Small intestine (tissue), 7 donors: ENCODE measurements at regions not wholly inside any gene's neighbourhood (a gene's known extent, or its start where the extent isn't known, plus 50 kb on each side); places are given as distances from the start of the nearest gene placed in this dataset.
"Not testable (repeated sequence)": the region's sequence is repeated elsewhere in the genome, so short reads cannot be mapped to it uniquely, and the experiment has no call there.

ENCODE experiments used
- DNase-seq, 2 donors: peaks; one replicate each; pipeline versions ENCODE4 v3.0.0 to v3.0.0-alpha.2; 2013
- FAIRE-seq: peaks from 2 replicates; lab custom pipeline; 2012; peaks lifted over from hg19 to GRCh38; lab: Jason Lieb, UNC
- H3K27ac ChIP-seq, 3 donors: one replicate each; pipeline ENCODE4 v1.5.1; 2013; ENCODE audit warnings: low read length in 2 of 3, mild to moderate bottlenecking in 2 of 3, control low read depth in 1 of 3, inconsistent platforms in 1 of 3, low read depth in 1 of 3, moderate library complexity in 1 of 3
- H3K27me3 ChIP-seq, 3 donors: one replicate each; pipeline ENCODE4 v1.6.1; 2013; ENCODE audit warnings: low read length in 3 of 3, inconsistent platforms in 1 of 3; ENCODE audit not compliant: control insufficient read depth in 3 of 3, insufficient read depth in 3 of 3
- H3K36me3 ChIP-seq, 3 donors: one replicate each; pipeline ENCODE4 v1.6.1; 2013; ENCODE audit warnings: low read length in 3 of 3, inconsistent platforms in 1 of 3, low read depth in 1 of 3, mild to moderate bottlenecking in 1 of 3, moderate library complexity in 1 of 3; ENCODE audit not compliant: control insufficient read depth in 3 of 3, insufficient read depth in 2 of 3
- H3K4me1 ChIP-seq, 3 donors: one replicate each; pipeline ENCODE4 v1.6.1; 2013; ENCODE audit warnings: low read length in 2 of 3, inconsistent platforms in 1 of 3, low read depth in 1 of 3, mild to moderate bottlenecking in 1 of 3, moderate library complexity in 1 of 3; ENCODE audit not compliant: control insufficient read depth in 3 of 3, insufficient read depth in 2 of 3
- H3K4me3 ChIP-seq, 3 donors: one replicate each; pipeline ENCODE4 v1.5.1; 2013; ENCODE audit warnings: low read length in 3 of 3, control low read depth in 1 of 3, inconsistent platforms in 1 of 3, low read depth in 1 of 3, mild to moderate bottlenecking in 1 of 3, moderate library complexity in 1 of 3
- H3K9me3 ChIP-seq, 2 donors: one replicate each; pipeline ENCODE4 v1.6.1; 2013; ENCODE audit warnings: low read depth in 1 of 2, low read length in 1 of 2; ENCODE audit not compliant: control insufficient read depth in 2 of 2, insufficient read depth in 1 of 2
- WGBS, 3 donors: extraction: QIAGEN DNeasy Blood & Tissue Kit; methylation state at CpG; one replicate each; pipeline ENCODE4 v1.1.7; 2013; 5-methylcytosine and 5-hydroxymethylcytosine counted together
- donor health status: healthy with polysubstance abuse.
- donor health status: control.
- donor health status: control.
- donor health status: Bipolar disorder and iron deficiency.
- donor health status: healthy.

DNA sequence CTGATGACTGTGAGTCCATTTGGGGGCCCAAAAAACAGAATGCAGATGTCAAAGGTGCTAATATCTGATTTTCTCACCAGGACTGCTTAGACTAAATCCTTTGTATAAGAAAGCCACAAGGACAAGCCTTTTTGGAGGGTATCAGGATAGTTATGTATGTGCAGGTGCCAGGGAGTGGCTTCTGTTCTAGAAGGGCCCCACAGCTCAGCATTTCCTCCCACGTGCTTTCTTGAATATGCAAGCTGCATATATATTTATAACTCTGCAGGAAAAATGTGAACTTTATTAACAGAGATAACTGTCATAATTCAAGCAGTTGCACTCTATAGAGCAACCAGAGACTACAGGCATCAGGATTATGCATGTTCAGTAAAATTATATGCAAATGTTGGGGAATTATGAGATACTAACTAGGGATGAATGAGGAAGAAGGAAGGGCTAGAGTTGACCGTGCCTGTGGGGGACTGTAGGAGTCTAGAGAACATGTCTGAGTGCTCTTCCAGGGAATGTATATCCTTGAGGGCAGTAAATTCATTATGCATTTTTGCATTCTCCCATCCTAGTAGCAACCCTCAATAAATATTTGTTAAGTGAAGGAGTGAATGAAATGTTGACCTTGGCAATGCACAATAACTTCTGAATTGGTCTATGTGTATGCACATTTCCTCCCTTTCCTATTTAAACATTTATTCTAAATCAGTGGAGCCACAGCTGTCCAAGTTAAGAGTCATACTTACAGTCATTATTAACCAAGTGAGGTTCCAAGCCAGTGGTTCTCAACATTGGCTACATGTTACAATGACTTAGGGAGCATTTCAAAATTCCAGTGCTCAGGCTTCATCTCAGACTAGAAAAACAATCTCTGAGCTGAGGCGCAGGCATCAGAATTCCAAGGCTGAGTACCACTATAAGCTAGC lies 94.8 kb upstream of the ANKRD28 start:
- DNase-seq (no peak), FAIRE-seq (no peak)
- no peak overlapping the region for H3K4me3 ChIP-seq
- 55 to 71% (median 65%) methylated on average over 3 of the region's 3 CpGs for WGBS, 3 donors
- H3K4me1 ChIP-seq, result no peaks in the 10 kb centered on the region
- no peak overlapping the region for H3K27ac ChIP-seq
- H3K9me3 ChIP-seq, result peaks cover 0 to 4% of the 10 kb centered on the region in 2 donors
- H3K36me3 ChIP-seq, result no peaks in the 10 kb centered on the region
- no peaks in the 10 kb centered on the region for H3K27me3 ChIP-seq

DNA sequence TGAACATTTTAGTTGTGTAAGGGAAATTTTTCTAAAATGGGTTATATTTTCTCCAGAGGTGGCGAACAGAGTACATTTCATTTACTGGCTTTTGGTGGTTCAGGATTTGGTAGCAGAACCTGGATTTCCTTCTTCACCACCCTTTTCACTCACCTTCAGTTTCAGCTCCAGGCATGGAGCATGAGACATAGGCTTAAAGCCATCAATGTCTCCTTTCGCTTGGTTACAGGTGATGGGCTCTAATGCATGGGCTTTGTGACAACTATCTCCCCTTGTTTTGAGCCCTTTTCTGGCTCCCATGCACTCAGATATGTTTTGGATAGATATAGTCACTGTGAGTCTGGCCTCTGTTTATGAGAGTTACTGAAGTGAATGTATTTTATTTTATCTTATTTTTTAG lies 96.6 kb upstream of the ANKRD28 start:
- Histone ChIP-seq H3K9me3 (peaks cover 0 to 4% of the 10 kb centered on the region in 2 donors), H3K27ac (no peak overlapping the region), H3K4me3 (no peak overlapping the region), H3K27me3 (no peaks in the 10 kb centered on the region), H3K4me1 (no peaks in the 10 kb centered on the region), H3K36me3 (no peaks in the 10 kb centered on the region)
- DNase-seq (no peak), FAIRE-seq (no peak)
- WGBS, 3 donors, result 84 to 100% (median 93%) methylated on average over 2 of the region's 2 CpGs

DNA sequence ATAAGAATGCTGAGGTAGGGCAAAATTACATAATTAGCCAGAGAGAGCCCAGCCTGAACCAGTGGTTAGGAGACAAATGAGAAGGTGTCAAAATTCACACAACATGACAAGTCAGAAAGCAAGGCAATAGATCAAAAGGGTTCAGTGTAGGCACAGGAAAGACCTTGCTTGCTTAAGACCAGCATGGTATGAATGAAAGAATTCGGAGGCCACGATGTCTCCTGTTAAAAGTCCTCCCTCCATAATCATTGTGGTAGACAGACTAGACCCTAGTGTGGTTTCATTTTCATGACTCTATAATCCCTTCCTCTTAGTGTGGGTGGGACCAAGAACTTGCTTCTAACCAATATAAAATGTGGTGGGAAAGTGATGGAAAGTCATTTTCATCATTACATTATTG lies 98.7 kb upstream of the ANKRD28 start:
- WGBS, 3 donors, result 74 to 91% (median 80%) methylated on average over 2 of the region's 2 CpGs
- DNase-seq (no peak), FAIRE-seq (no peak)
- no peaks in the 10 kb centered on the region for H3K4me1 ChIP-seq
- H3K4me3 ChIP-seq, result no peak overlapping the region
- H3K27me3 ChIP-seq, result no peaks in the 10 kb centered on the region
- H3K9me3 ChIP-seq, result peaks cover 0 to 4% of the 10 kb centered on the region in 2 donors
- no peak overlapping the region for H3K27ac ChIP-seq
- H3K36me3 ChIP-seq, result no peaks in the 10 kb centered on the region

DNA sequence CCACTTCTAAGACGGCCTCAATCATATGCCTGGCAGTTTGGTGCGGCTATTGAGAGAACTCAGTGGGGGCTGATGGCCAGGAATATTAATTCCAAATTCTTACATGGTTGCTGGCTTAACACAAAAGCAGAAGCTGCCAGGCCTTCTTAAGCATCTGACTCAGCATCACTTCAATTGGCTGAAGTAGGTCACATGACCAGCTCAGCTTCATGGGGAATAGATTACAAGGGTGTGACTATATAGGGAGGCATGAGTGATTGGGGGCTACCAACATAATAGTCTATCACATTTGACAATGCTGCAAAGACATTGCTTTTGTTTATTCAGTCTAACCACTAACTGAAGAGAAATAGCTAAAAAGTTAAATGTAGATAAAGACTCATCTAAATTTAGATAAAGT lies 101.6 kb upstream of the ANKRD28 start:
- Histone ChIP-seq H3K36me3 (no peaks in the 10 kb centered on the region), H3K4me3 (no peak overlapping the region), H3K27ac (no peak overlapping the region), H3K4me1 (no peaks in the 10 kb centered on the region), H3K27me3 (no peaks in the 10 kb centered on the region), H3K9me3 (peaks cover 0 to 4% of the 10 kb centered on the region in 2 donors)
- FAIRE-seq (no peak), DNase-seq (no peak)
- WGBS, 3 donors, result 87 to 97% (median 89%) methylated on average over 2 of the region's 2 CpGs

DNA sequence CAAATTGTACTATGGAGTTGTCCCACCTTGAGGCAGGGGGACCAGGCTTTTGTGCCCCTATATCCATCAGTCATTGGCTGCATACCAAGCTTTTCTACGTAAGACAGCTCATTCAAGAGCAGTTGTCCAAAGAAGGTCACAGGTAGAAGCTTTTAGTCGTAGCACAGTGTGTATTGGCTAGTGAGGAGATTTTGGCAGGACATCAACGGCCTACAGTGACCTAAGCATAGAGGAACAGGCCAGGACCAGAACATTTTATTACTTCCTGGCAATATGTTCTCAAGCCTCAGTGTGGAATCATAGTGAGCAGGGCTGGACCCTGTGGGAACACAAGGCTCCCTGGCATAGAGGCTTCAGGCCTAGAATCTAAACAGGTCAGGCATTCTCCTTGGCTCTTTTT lies 105.4 kb upstream of the ANKRD28 start:
- Histone ChIP-seq H3K9me3 (no peaks in the 10 kb centered on the region), H3K27me3 (no peaks in the 10 kb centered on the region), H3K4me1 (no peaks in the 10 kb centered on the region), H3K27ac (no peak overlapping the region), H3K36me3 (no peaks in the 10 kb centered on the region), H3K4me3 (no peak overlapping the region)
- FAIRE-seq, result no peak
- 72 to 79% (median 77%) methylated on average over 3 of the region's 3 CpGs for WGBS, 3 donors
- no peak for DNase-seq

DNA sequence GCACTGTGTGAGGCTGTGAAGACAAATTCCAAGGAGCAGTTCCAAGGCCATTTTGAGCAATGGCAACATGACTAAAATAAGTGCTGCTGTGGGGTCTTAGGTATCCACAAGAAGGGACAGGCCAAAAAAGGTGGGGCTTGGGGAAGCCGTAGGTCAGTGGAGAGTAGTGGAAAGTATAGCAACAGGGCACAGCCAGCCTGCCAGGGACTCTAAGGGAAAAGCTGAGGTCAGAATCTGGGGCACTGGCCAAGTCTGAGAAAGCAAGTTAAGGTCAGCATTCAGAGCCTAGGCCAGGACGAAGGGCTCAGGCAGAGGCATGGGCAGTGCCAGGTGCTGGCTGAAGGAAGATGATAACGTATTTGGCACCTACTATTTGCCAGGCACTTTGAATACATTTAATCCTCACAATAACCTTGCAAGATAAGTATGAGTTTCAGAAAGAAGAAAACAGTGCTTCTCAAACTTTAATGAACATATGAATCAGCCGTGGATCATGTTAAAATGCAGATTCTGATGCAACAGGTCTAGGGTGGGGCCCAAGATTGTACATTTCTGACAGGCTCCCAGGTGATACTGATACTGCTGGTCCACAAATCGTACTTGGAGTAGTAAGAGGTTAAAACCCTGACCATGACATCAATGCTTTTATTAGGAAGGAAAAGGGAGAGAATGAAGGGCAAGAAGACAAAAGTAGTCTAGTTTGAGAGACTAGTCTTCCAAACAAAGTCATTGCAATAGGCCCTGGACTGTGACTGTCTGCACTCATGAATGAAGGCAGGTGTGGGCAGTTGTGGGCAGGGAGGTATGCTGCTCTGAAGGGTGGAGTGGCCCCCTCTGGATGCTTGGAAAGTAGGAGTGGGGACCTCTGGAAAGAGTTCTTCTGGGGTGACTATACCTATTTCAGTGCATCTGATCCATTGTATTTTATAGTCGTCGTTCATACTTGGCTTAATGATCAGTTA lies 106.3 kb upstream of the ANKRD28 start:
- no peak for FAIRE-seq
- Histone ChIP-seq H3K4me1 (no peaks in the 10 kb centered on the region), H3K27me3 (no peaks in the 10 kb centered on the region), H3K36me3 (no peaks in the 10 kb centered on the region), H3K9me3 (no peaks in the 10 kb centered on the region), H3K27ac (no peak overlapping the region), H3K4me3 (no peak overlapping the region)
- no peak for DNase-seq
- WGBS, 3 donors, result 76 to 80% (median 76%) methylated on average over 7 of the region's 7 CpGs

DNA sequence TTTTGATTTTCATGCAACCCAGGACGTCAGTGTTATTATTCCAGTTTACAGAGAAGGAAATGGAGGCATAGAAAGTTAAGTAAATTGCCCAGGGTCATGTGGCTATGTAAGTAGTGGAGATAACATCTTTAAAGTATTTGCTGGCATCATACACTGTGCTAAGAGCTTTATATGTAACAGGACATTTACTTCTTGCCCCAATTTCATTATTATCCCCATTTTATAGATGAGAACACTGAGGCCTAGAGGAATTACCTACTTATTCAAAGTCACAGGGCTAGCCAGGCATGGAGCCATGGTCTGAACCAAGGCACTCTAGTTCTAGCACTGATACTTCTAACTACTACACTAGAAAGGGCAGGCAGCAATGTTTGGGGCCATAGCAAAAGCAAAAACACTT lies 107.3 kb upstream of the ANKRD28 start:
- no peaks in the 10 kb centered on the region for H3K36me3 ChIP-seq
- no peaks in the 10 kb centered on the region for H3K9me3 ChIP-seq
- DNase-seq (no peak), FAIRE-seq (no peak)
- H3K4me1 ChIP-seq, result no peaks in the 10 kb centered on the region
- H3K27me3 ChIP-seq, result no peaks in the 10 kb centered on the region
- no peak overlapping the region for H3K27ac ChIP-seq
- no peak overlapping the region for H3K4me3 ChIP-seq
- WGBS, 3 donors, result 52 to 79% (median 64%) methylated on average over 1 of the region's 1 CpG

DNA sequence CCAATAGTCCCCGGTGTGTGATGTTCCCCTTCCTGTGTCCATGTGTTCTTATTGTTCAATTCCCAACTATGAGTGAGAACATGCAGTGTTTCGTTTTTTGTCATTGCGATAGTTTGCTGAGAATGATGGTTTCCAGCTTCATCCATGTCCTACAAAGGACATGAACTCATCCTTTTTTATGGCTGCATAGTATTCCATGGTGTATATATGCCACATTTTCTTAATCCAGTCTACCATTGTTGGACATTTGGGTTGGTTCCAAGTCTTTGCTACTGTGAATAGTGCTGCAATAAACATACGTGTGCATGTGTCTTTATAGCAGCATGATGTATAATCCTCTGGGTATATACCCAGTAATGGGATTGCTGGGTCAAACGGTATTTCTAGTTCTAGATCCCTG lies 109.6 kb upstream of the ANKRD28 start:
- 89 to 93% (median 92%) methylated on average over 5 of the region's 5 CpGs for WGBS, 3 donors
- H3K27ac ChIP-seq, DNase-seq, H3K36me3 ChIP-seq, H3K9me3 ChIP-seq, H3K4me3 ChIP-seq, FAIRE-seq, H3K4me1 ChIP-seq, H3K27me3 ChIP-seq: not testable (repeated sequence)
